ENCODE measurements at regions not wholly inside any gene's neighbourhood (a gene's known extent, or its start where the extent isn't known, plus 50 kb on each side); places are given as distances from the start of the nearest gene placed in this dataset.

DNA sequence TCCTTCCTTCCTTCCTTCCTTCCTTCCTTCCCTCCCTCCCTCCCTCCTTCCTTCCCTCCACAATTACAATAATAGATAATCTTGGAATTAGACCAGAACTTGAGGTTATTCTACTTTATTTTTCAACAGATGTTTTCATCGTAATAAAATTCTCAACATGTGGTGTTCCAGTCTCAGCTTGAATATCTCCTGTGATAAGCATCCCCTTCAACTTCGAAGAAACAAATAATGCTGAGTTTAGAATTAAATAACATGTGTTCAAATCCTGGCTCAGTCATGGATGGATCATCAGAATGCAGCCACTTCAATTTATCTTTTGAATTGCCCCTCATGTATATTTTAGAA lies 91.4 kb upstream of the PAPPA start:
- Histone ChIP-seq H3K4me3 (replicated peaks; ENCODE audit: low read depth, low read length) (no peak overlapping the region), H3K27me3 (replicated peaks; ENCODE audit: control insufficient read depth, insufficient read depth, low read length) (no peaks in the 10 kb centered on the region), H3K36me3 (ENCODE audit: control insufficient read depth, insufficient read depth, low read length) (no peaks in the 10 kb centered on the region)
- DNase-seq (ENCODE audit: extremely low read depth, insufficient read length) = no peak
- TF ChIP-seq, protein P1, sequence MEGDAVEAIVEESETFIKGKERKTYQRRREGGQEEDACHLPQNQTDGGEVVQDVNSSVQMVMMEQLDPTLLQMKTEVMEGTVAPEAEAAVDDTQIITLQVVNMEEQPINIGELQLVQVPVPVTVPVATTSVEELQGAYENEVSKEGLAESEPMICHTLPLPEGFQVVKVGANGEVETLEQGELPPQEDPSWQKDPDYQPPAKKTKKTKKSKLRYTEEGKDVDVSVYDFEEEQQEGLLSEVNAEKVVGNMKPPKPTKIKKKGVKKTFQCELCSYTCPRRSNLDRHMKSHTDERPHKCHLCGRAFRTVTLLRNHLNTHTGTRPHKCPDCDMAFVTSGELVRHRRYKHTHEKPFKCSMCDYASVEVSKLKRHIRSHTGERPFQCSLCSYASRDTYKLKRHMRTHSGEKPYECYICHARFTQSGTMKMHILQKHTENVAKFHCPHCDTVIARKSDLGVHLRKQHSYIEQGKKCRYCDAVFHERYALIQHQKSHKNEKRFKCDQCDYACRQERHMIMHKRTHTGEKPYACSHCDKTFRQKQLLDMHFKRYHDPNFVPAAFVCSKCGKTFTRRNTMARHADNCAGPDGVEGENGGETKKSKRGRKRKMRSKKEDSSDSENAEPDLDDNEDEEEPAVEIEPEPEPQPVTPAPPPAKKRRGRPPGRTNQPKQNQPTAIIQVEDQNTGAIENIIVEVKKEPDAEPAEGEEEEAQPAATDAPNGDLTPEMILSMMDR (IDR thresholded peaks at IDR 0.05; ENCODE audit: insufficient read depth, low read length, poor library complexity, severe bottlenecking) = no peak

DNA sequence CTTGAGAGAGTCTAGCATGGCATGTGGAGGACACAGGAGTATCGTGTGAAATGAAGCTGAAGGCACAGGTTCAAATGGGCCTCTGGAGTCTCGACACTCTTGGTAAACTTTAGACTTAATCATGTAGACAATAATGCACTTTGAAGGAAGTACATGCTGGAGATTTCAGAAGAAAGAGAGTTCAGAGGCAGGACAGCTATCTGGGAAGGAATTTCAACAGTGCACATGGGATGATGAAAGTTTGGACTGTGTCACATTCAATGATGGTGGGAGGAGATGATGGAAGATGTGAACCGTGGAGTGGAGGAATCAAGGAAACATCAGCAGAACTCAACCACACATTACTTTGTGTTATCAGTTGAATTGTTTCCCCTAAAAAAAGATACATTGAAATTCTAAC lies 88.6 kb upstream of the PAPPA start:
- Histone ChIP-seq H3K4me3 (replicated peaks; ENCODE audit: low read depth, low read length) (no peak overlapping the region), H3K36me3 (ENCODE audit: control insufficient read depth, insufficient read depth, low read length) (no peaks in the 10 kb centered on the region), H3K27me3 (replicated peaks; ENCODE audit: control insufficient read depth, insufficient read depth, low read length) (no peaks in the 10 kb centered on the region)
- TF ChIP-seq, protein P1 (IDR thresholded peaks at IDR 0.05; ENCODE audit: insufficient read depth, low read length, poor library complexity, severe bottlenecking) = no peak
- no peak for DNase-seq (ENCODE audit: extremely low read depth, insufficient read length)

DNA sequence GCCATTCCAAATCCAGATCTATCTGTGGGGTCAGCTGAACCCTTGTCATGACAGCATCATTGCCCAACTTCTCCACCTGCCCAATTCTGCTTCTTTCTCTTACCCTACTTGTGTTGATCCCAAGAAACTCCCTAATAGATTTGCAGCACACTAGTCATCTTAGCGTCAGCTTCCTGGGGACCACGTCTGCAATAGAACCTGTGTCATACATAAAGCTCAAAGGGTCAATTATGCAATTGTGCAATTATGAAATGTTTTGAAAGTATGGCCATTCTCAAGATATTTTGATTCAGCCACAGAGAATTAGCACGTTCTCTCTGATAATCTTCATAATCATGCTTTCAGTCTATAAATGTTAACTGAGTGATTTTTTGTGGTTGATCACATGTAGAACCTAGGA lies 87.4 kb upstream of the PAPPA start:
- TF ChIP-seq, protein P1 (IDR thresholded peaks at IDR 0.05; ENCODE audit: insufficient read depth, low read length, poor library complexity, severe bottlenecking) = no peak
- Histone ChIP-seq H3K27me3 (replicated peaks; ENCODE audit: control insufficient read depth, insufficient read depth, low read length) (no peaks in the 10 kb centered on the region), H3K4me3 (replicated peaks; ENCODE audit: low read depth, low read length) (no peak overlapping the region), H3K36me3 (ENCODE audit: control insufficient read depth, insufficient read depth, low read length) (no peaks in the 10 kb centered on the region)
- no peak for DNase-seq (ENCODE audit: extremely low read depth, insufficient read length)

DNA sequence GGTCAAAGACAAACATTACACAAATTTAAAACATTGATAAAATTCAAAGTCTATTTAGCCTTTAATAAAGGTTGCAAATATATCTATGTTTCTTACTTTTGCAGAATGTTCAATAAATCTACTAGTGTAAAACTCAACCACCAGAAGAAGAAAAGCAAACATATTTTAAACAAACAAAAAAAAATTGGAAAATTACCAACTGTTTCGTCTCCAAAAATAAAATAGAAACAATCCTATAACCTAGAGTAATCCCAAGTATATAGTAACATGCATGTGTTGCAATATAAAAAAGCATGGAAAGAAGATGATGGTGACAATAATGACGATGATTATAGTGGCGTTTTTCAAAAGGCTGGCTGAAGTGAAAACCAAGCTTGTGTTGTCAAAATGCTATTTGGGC lies 86.0 kb upstream of the PAPPA start:
- TF ChIP-seq, protein P1 (IDR thresholded peaks at IDR 0.05; ENCODE audit: insufficient read depth, low read length, poor library complexity, severe bottlenecking) = no peak
- no peaks in the 10 kb centered on the region for H3K27me3 ChIP-seq (replicated peaks; ENCODE audit: control insufficient read depth, insufficient read depth, low read length)
- H3K36me3 ChIP-seq (ENCODE audit: control insufficient read depth, insufficient read depth, low read length) = no peaks in the 10 kb centered on the region
- no peak overlapping the region for H3K4me3 ChIP-seq (replicated peaks; ENCODE audit: low read depth, low read length)
- DNase-seq (ENCODE audit: extremely low read depth, insufficient read length) = no peak

DNA sequence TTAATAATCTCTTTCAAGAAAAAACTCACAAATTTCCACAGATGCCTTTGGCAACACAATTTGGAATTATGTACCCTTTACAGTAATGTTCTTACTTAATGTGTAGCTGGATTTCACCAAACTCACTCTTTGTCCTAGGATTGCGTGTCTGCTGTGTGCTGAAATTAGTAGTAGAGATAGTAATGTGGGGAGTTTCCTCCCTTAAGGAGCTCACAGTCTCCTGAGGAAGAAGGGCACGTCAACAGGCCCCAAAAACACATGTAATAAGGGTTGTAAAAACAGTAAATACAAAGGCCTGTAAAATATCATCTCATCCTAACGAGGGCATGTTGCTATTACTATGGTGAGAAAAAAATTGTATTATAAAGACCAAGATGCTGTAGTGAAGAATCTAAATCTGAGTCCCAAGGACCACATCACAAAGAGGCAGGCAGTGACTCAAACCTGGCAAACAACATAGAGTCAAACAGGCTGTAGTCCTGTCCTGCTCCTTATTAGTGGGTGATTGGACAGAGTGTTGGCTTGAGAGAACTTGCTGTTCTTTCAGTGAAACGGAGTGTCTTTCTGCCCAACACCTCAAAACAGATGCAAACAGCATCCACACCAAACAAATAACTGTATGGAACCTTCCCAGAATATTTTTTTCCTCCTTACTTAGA lies 83.2 kb upstream of the PAPPA start:
- Histone ChIP-seq H3K27me3 (replicated peaks; ENCODE audit: control insufficient read depth, insufficient read depth, low read length) (no peaks in the 10 kb centered on the region; the same call in 1 of the 2 replicates), H3K4me3 (replicated peaks; ENCODE audit: low read depth, low read length) (no peak overlapping the region), H3K36me3 (ENCODE audit: control insufficient read depth, insufficient read depth, low read length) (no peaks in the 10 kb centered on the region)
- DNase-seq (ENCODE audit: extremely low read depth, insufficient read length) = no peak
- TF ChIP-seq, protein P1 (IDR thresholded peaks at IDR 0.05; ENCODE audit: insufficient read depth, low read length, poor library complexity, severe bottlenecking) = no peak

DNA sequence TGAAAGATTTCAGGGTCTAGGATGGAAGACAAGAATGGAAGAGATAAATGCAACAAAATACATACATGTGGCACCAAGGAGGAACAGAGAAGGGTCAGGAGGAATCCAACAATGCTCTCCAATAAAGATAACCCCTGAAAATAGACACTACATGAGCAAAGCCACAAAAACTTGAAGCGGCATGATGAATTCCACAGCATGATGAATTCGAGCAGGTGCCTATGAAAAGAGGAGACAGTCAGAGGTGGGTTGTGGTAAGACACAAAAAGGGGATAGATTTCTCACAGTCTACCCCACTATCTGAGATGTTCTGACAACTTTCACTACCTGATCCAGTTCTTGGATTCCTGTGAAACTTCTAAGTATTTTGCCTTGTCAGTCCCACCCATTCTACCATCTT lies 81.5 kb upstream of the PAPPA start:
- H3K36me3 ChIP-seq (ENCODE audit: control insufficient read depth, insufficient read depth, low read length) = no peaks in the 10 kb centered on the region
- DNase-seq (ENCODE audit: extremely low read depth, insufficient read length) = no peak
- no peaks in the 10 kb centered on the region; the same call in 1 of the 2 replicates for H3K27me3 ChIP-seq (replicated peaks; ENCODE audit: control insufficient read depth, insufficient read depth, low read length)
- TF ChIP-seq, protein P1 (IDR thresholded peaks at IDR 0.05; ENCODE audit: insufficient read depth, low read length, poor library complexity, severe bottlenecking) = no peak
- H3K4me3 ChIP-seq (replicated peaks; ENCODE audit: low read depth, low read length) = no peak overlapping the region

All from GM06990 (cell line).